Thymus (tissue), 11 donors: ENCODE measurements at regions not wholly inside any gene's neighbourhood (a gene's known extent, or its start where the extent isn't known, plus 50 kb on each side); places are given as distances from the start of the nearest gene placed in this dataset.

Source experiments
- DNase-seq, 9 donors: peaks; one replicate each; pipeline ENCODE4 v3.0.0-alpha.2; 2013; ENCODE audit warnings: low spot score in 9 of 9, low read depth in 6 of 9, missing footprints in 1 of 9
- H3K27ac ChIP-seq, 2 donors: one replicate each; pipeline ENCODE4 v1.5.1; 2013; ENCODE audit warnings: control low read depth in 1 of 2, low read depth in 1 of 2, low read length in 1 of 2, mild to moderate bottlenecking in 1 of 2, moderate library complexity in 1 of 2
- H3K27me3 ChIP-seq, 2 donors: one replicate each; pipeline ENCODE4 v1.5.1; 2013; ENCODE audit warnings: low read length in 1 of 2; ENCODE audit not compliant: control insufficient read depth in 2 of 2, insufficient read depth in 1 of 2
- H3K36me3 ChIP-seq, 2 donors: one replicate each; pipeline ENCODE4 v1.5.1; 2013; ENCODE audit warnings: low read length in 1 of 2, mild to moderate bottlenecking in 1 of 2, moderate library complexity in 1 of 2; ENCODE audit not compliant: control insufficient read depth in 2 of 2, insufficient read depth in 2 of 2
- H3K4me1 ChIP-seq, 2 donors: one replicate each; pipeline ENCODE4 v1.5.1; 2013; ENCODE audit warnings: low read length in 2 of 2; ENCODE audit not compliant: control insufficient read depth in 2 of 2, insufficient read depth in 2 of 2
- H3K4me3 ChIP-seq, 2 donors: one replicate each; pipeline ENCODE4 v1.5.1; 2013; ENCODE audit warnings: low read length in 2 of 2, control low read depth in 1 of 2, mild to moderate bottlenecking in 1 of 2
- H3K9me3 ChIP-seq, 2 donors: one replicate each; pipeline ENCODE4 v1.5.1; 2013; ENCODE audit warnings: low read length in 1 of 2, mild to moderate bottlenecking in 1 of 2; ENCODE audit not compliant: control insufficient read depth in 2 of 2, insufficient read depth in 1 of 2
- WGBS: extraction: QIAGEN DNeasy Blood & Tissue Kit; methylation state at CpG from one replicate; pipeline ENCODE4 v1.1.7; 2013; 5-methylcytosine and 5-hydroxymethylcytosine counted together
- donor health status: healthy.

DNA sequence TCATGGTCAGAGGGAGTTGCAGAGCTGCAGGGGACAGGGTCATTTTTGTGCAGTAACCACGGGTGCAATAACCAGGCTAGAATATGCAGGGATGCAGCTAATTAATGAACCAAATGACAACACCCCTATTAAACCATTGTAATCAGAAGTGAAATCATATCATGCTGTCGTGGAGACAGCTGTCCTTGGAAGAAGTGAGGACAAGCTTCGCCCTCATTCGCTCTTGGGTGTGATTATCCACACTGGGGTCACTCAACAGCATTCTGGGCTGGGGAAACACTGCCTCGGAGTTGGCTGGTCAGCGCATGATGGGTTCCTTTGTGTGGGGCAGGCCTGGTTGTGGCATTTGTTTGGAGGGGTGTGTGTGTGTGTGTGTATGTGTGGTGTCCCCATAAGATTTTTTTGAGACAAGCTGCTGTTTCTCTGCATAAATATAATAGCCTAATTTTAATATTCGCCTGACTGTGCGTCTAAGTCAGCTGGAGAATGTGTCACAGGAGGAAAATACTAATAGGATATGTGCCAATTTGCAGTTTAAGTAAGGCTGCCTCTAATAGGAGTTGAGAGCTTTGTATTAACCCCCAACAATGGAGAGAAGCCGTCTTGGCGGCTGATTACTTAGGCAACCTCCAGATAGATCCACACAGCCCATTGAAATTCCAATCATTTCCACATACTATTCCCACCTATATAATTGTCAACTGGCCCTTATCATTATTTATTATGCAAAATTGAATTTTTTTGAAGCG is 149.4 kb downstream of the DNAJB6 start:
- Histone ChIP-seq H3K36me3 (no peaks in the 10 kb centered on the region), H3K9me3 (no peaks in the 10 kb centered on the region), H3K27me3 (peaks cover 0 to 3% of the 10 kb centered on the region in 2 donors), H3K4me3 (no peak overlapping the region), H3K27ac (no peak overlapping the region), H3K4me1 (no peaks in the 10 kb centered on the region)
- 91% methylated on average over 11 of the region's 11 CpGs for WGBS
- no peak for DNase-seq

- Histone ChIP-seq H3K4me1 (no peaks in the 10 kb centered on the region), H3K36me3 (no peaks in the 10 kb centered on the region), H3K27ac (no peak overlapping the region), H3K27me3 (peaks cover 0 to 3% of the 10 kb centered on the region in 2 donors), H3K4me3 (no peak overlapping the region), H3K9me3 (no peaks in the 10 kb centered on the region)
- DNase-seq = no peak
- 93% methylated on average over 24 of the region's 24 CpGs for WGBS
Measured at GRCh38 chr7:157487046-157487770, 150.4 kb downstream of the DNAJB6 start.

DNA sequence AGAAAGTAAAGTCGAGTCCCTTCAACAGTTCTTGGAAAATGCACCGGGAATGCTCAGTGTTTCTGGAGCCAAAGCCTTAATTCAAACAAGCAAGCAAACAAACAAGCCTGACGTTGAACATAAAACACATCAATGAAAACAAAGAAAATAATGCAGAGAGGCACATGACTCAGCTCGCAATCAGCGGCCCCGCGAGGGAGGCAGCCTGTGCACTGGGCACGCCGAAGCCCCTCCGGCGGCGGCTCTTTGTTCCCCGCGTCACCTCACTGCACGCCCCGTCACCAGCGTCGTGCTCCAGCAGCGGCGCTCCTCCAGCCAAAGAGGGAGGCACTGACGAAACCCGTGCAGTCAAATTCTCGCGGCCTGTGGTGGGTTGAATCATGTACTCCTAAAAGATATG is 151.5 kb downstream of the DNAJB6 start:
- peaks cover 0 to 4% of the 10 kb centered on the region in 2 donors for H3K27me3 ChIP-seq
- no peaks in the 10 kb centered on the region for H3K9me3 ChIP-seq
- DNase-seq = no peak

DNA sequence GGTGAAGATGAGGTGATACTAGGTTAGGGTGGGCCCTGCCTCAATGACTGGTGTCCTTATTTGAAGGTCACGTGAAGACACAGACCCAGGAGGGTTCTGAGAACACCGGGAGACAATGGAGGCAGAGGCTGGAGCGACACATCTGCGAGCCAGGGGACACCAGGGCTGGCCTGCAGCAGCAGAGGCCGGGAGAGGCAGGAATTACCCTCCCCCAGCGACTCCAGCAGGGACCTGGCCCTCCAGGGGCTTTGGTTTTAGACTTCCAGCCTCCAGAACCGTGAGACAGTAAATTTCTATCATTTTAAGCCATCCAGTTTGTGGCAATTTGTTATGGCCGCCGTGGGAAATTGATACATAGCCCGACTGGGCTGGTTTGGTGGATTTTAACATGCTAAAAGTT is 152.2 kb downstream of the DNAJB6 start:
- peaks cover 0 to 9% of the 10 kb centered on the region in 2 donors for H3K27me3 ChIP-seq
- 93% methylated on average over 10 of the region's 10 CpGs for WGBS
- H3K4me1 ChIP-seq = no peaks in the 10 kb centered on the region
- H3K27ac ChIP-seq = no peak overlapping the region
- H3K9me3 ChIP-seq = no peaks in the 10 kb centered on the region
- no peaks in the 10 kb centered on the region for H3K36me3 ChIP-seq
- H3K4me3 ChIP-seq = no peak overlapping the region
- no peak for DNase-seq

More for the DNA sequence above, 151.5 kb downstream of the DNAJB6 start:
- H3K27ac ChIP-seq = no peak overlapping the region
- H3K36me3 ChIP-seq = no peaks in the 10 kb centered on the region
- H3K4me3 ChIP-seq = no peak overlapping the region
- H3K4me1 ChIP-seq = no peaks in the 10 kb centered on the region
- WGBS = 96% methylated on average over 24 of the region's 24 CpGs
